ENCODE measurements at regions not wholly inside any gene's neighbourhood (a gene's known extent, or its start where the extent isn't known, plus 50 kb on each side); places are given as distances from the start of the nearest gene placed in this dataset.

- TF ChIP-seq POLR2A (IDR thresholded peaks at IDR 0.05; ENCODE audit: low read length) (no peak), GATA1 (IDR thresholded peaks at IDR 0.05; ENCODE audit: low read depth, low read length) (no peak)
Observed at GRCh38 chr7:115552766-115553165, 477.8 kb downstream of the TFEC start.

Data from erythroblast (primary cell).